G401 (cell line): ENCODE measurements at regions not wholly inside any gene's neighbourhood (a gene's known extent, or its start where the extent isn't known, plus 50 kb on each side); places are given as distances from the start of the nearest gene placed in this dataset.

Experiments
- DNase-seq: peaks from one replicate; pipeline ENCODE4 v3.0.0-alpha.2; 2015; ENCODE audit warnings: low spot score
- in situ Hi-C: cut with HindIII; loops from 2 replicates; pipeline ENCODE4 v1.10.0; 2016; ENCODE audit warnings: low sequenced_read_pairs, mixed read lengths

- in situ Hi-C loops = no loop called here
- DNase-seq = no peak
These were observed 141.8 kb downstream of the FAM43A start for GRCh38 chr3:194827486-194827885.

- DNase-seq = no peak
- in situ Hi-C loops = no loop called here
These were observed 142.4 kb downstream of the FAM43A start for GRCh38 chr3:194828116-194828515.

GRCh38 chr3:194828926-194829325, 143.2 kb downstream of the FAM43A start:
- no peak for DNase-seq
- in situ Hi-C loops = no loop called here

GRCh38 chr3:194830401-194830800, 144.7 kb downstream of the FAM43A start:
- no peak for DNase-seq
- in situ Hi-C loops = no loop called here

GRCh38 chr3:194830978-194831377, 145.3 kb downstream of the FAM43A start:
- DNase-seq = no peak
- in situ Hi-C loops = no loop called here

- no peak for DNase-seq
- in situ Hi-C loops = no loop called here
These were observed 146.8 kb downstream of the FAM43A start for GRCh38 chr3:194832346-194833104.

- no peak for DNase-seq
- in situ Hi-C loops = no loop called here
These were observed 147.6 kb downstream of the FAM43A start for GRCh38 chr3:194833114-194833910.

GRCh38 chr3:194836661-194837060, 151.0 kb downstream of the FAM43A start:
- no peak for DNase-seq
- in situ Hi-C loops = no loop called here

- in situ Hi-C loops = no loop called here
- no peak for DNase-seq
These were observed 151.9 kb downstream of the FAM43A start for GRCh38 chr3:194837457-194838127.

GRCh38 chr3:194838236-194838635, 152.6 kb downstream of the FAM43A start:
- no peak for DNase-seq
- in situ Hi-C loops = no loop called here

GRCh38 chr3:194840661-194841514, 155.2 kb downstream of the FAM43A start:
- no peak for DNase-seq
- in situ Hi-C loops = no loop called here

GRCh38 chr3:194841515-194841841, 155.8 kb downstream of the FAM43A start:
- in situ Hi-C loops = no loop called here

GRCh38 chr3:194843556-194843955, 157.9 kb downstream of the FAM43A start:
- no peak for DNase-seq
- in situ Hi-C loops = no loop called here

More at GRCh38 chr3:194841515-194841841, 155.8 kb downstream of the FAM43A start:
- no peak for DNase-seq

GRCh38 chr3:194844046-194844445, 158.4 kb downstream of the FAM43A start:
- in situ Hi-C loops = no loop called here
- no peak for DNase-seq

- in situ Hi-C loops = no loop called here
- no peak for DNase-seq
These were observed 163.6 kb downstream of the FAM43A start for GRCh38 chr3:194849166-194849875.

GRCh38 chr3:194851254-194851653, 165.6 kb downstream of the FAM43A start:
- no peak for DNase-seq
- in situ Hi-C loops = no loop called here

- DNase-seq = no peak
- in situ Hi-C loops = no loop called here
These were observed 166.3 kb downstream of the FAM43A start for GRCh38 chr3:194851941-194852340.

- in situ Hi-C loops = no loop called here
- DNase-seq = no peak
These were observed 166.7 kb downstream of the FAM43A start for GRCh38 chr3:194852345-194852744.
